Smooth muscle cell (in vitro differentiated cells): ENCODE measurements at regions not wholly inside any gene's neighbourhood (a gene's known extent, or its start where the extent isn't known, plus 50 kb on each side); places are given as distances from the start of the nearest gene placed in this dataset.

Source experiments
- DNase-seq: peaks from one replicate; lab custom pipeline; 2025; ENCODE audit not compliant: unreplicated experiment; lab: John Stamatoyannopoulos, UW
- H2AFZ ChIP-seq: fragments of 200-600 bp; sonication (generic); 2 replicates; pipeline ENCODE4 v1.6.0; 2016; ENCODE audit warnings: antibody characterized with exemption, low read depth, mild to moderate bottlenecking
- H3F3A ChIP-seq: fragments of 200-600 bp; sonication (generic); 2 replicates; pipeline ENCODE4 v1.6.0; 2017; ENCODE audit warnings: antibody characterized with exemption, low read depth
- H3K27ac ChIP-seq: fragments of 200-600 bp; sonication (generic); 2 replicates; pipeline ENCODE4 v1.5.1; 2016; ENCODE audit warnings: low read depth, mild to moderate bottlenecking
- H3K27me3 ChIP-seq: fragments of 200-600 bp; sonication (generic); 2 replicates; pipeline ENCODE4 v1.6.1; 2016; ENCODE audit warnings: low read depth, mild to moderate bottlenecking
- H3K36me3 ChIP-seq: fragments of 200-600 bp; sonication (generic); 2 replicates; pipeline ENCODE4 v1.5.1; 2016; ENCODE audit warnings: low read depth
- H3K4me1 ChIP-seq: fragments of 200-600 bp; sonication (generic); 2 replicates; pipeline ENCODE4 v1.5.1; 2016; ENCODE audit warnings: low read depth
- H3K4me2 ChIP-seq: fragments of 200-600 bp; sonication (generic); 2 replicates; pipeline ENCODE4 v1.6.0; 2016; ENCODE audit warnings: mild to moderate bottlenecking
- H3K4me3 ChIP-seq: fragments of 200-600 bp; sonication (generic); 2 replicates; pipeline ENCODE4 v1.5.1; 2016; ENCODE audit warnings: mild to moderate bottlenecking
- H3K79me2 ChIP-seq: fragments of 200-600 bp; sonication (generic); 2 replicates; pipeline ENCODE4 v1.6.0; 2016; ENCODE audit warnings: low read depth, mild to moderate bottlenecking
- H3K9ac ChIP-seq: fragments of 200-600 bp; sonication (generic); 2 replicates; pipeline ENCODE4 v1.6.0; 2016; ENCODE audit warnings: low read depth
- H3K9me3 ChIP-seq: fragments of 200-600 bp; sonication (generic); replicated peaks from 2 replicates; pipeline ENCODE4 v1.5.1; 2016; ENCODE audit warnings: low read depth
- H4K20me1 ChIP-seq: fragments of 200-600 bp; sonication (generic); 2 replicates; pipeline ENCODE4 v1.6.0; 2016; ENCODE audit warnings: low read depth
- CTCF ChIP-seq: fragments of 200-600 bp; sonication (generic); IDR thresholded peaks from 2 replicates; pipeline ENCODE4 v1.5.1; 2017; ENCODE audit warnings: borderline replicate concordance, mild to moderate bottlenecking, antibody characterized with exemption; ENCODE audit not compliant: insufficient read depth, poor library complexity, severe bottlenecking
- WGBS: methylation state at CpG from one replicate; pipeline ENCODE4 v1.1.7; 2016; ENCODE audit warnings: low lambda C conversion rate; 5-methylcytosine and 5-hydroxymethylcytosine counted together

GRCh38 chr2:180061546-180061945 lies 54.4 kb upstream of the CWC22 start:
- no peak for DNase-seq
- no peaks in the 10 kb centered on the region for H3K9me3 ChIP-seq
- H3K79me2 ChIP-seq: no peaks in the 10 kb centered on the region
- no peaks in the 10 kb centered on the region for H3K27me3 ChIP-seq
- H4K20me1 ChIP-seq: no peaks in the 10 kb centered on the region
- no peak overlapping the region for H3K4me2 ChIP-seq
- no peak overlapping the region for H3K9ac ChIP-seq
- WGBS: 94% methylated on average over 3 of the region's 3 CpGs
- H3K4me1 ChIP-seq: peaks cover 21% of the 10 kb centered on the region
- TF ChIP-seq CTCF: no peak
- H3K27ac ChIP-seq: no peak overlapping the region
- no peaks in the 10 kb centered on the region for H3K36me3 ChIP-seq
- H3K4me3 ChIP-seq: no peak overlapping the region
- no peak overlapping the region for H2AFZ ChIP-seq
- no peaks in the 10 kb centered on the region for H3F3A ChIP-seq

- H2AFZ ChIP-seq: no peak overlapping the region
- WGBS: 84% methylated on average over 11 of the region's 11 CpGs
- H3K27ac ChIP-seq: no peak overlapping the region
- no peak for DNase-seq
- no peaks in the 10 kb centered on the region for H4K20me1 ChIP-seq
- no peak overlapping the region for H3K4me3 ChIP-seq
- no peaks in the 10 kb centered on the region for H3K27me3 ChIP-seq
- no peaks in the 10 kb centered on the region for H3K79me2 ChIP-seq
- peaks cover 23% of the 10 kb centered on the region for H3K4me1 ChIP-seq
- no peaks in the 10 kb centered on the region for H3K36me3 ChIP-seq
- no peaks in the 10 kb centered on the region for H3F3A ChIP-seq
- TF ChIP-seq CTCF: no peak
- no peaks in the 10 kb centered on the region for H3K9me3 ChIP-seq
- no peak overlapping the region for H3K9ac ChIP-seq
- H3K4me2 ChIP-seq: no peak overlapping the region
Observed at GRCh38 chr2:180061085-180061484, 54.0 kb upstream of the CWC22 start.

- Histone ChIP-seq H3F3A (no peaks in the 10 kb centered on the region), H3K4me2 (no peak overlapping the region), H2AFZ (no peak overlapping the region), H3K79me2 (no peaks in the 10 kb centered on the region), H3K36me3 (no peaks in the 10 kb centered on the region), H3K9me3 (no peaks in the 10 kb centered on the region), H3K9ac (no peak overlapping the region), H3K4me1 (peaks cover 34% of the 10 kb centered on the region), H3K27ac (no peak overlapping the region), H3K27me3 (no peaks in the 10 kb centered on the region), H3K4me3 (no peak overlapping the region), H4K20me1 (no peaks in the 10 kb centered on the region)
- no peak for TF ChIP-seq CTCF
- 81% methylated on average over 4 of the region's 4 CpGs for WGBS
- no peak for DNase-seq
Observed at GRCh38 chr2:180058993-180059392, 51.9 kb upstream of the CWC22 start.

GRCh38 chr2:180057706-180058412 lies 50.8 kb upstream of the CWC22 start:
- no peak overlapping the region for H3K9ac ChIP-seq
- no peaks in the 10 kb centered on the region for H3K27me3 ChIP-seq
- H3K9me3 ChIP-seq: no peaks in the 10 kb centered on the region
- no peaks in the 10 kb centered on the region for H3K36me3 ChIP-seq
- no peak for TF ChIP-seq CTCF
- H3K4me3 ChIP-seq: no peak overlapping the region
- no peaks in the 10 kb centered on the region for H3K79me2 ChIP-seq
- DNase-seq: no peak
- peaks cover 34% of the 10 kb centered on the region for H3K4me1 ChIP-seq
- WGBS: 69% methylated on average over 10 of the region's 10 CpGs
- H4K20me1 ChIP-seq: no peaks in the 10 kb centered on the region
- no peak overlapping the region for H2AFZ ChIP-seq
- no peaks in the 10 kb centered on the region for H3F3A ChIP-seq
- no peak overlapping the region for H3K4me2 ChIP-seq
- H3K27ac ChIP-seq: no peak overlapping the region
